H1 (cell line): ENCODE measurements at regions not wholly inside any gene's neighbourhood (a gene's known extent, or its start where the extent isn't known, plus 50 kb on each side); places are given as distances from the start of the nearest gene placed in this dataset.

ENCODE experiments used
- CTCF ChIA-PET: fragments of 300-600 bp; sonication (Branson Sonifier 250); formaldehyde crosslinking; loops from one replicate; lab custom pipeline; 2021; ENCODE audit not compliant: partially characterized antibody; lab: Charles Lee
- POLR2A ChIA-PET: fragments of 300-600 bp; sonication (Branson Sonifier 250); formaldehyde crosslinking; loops from one replicate; lab custom pipeline; 2021; ENCODE audit warnings: inconsistent platforms; ENCODE audit not compliant: partially characterized antibody; lab: Charles Lee
- DNase-seq, 2 experiments: peaks; one replicate each; pipeline versions ENCODE4 v3.0.0 to v3.0.0-alpha.2; 2010 to 2022; ENCODE audit warnings: low spot score in 2 of 2, low read depth in 1 of 2, mixed read lengths in 1 of 2
- FAIRE-seq: peaks from 2 replicates; lab custom pipeline; 2011; peaks lifted over from hg19 to GRCh38; lab: Jason Lieb, UNC
- H2AFZ ChIP-seq: 2 replicates; pipeline ENCODE4 v1.8.1; 2012; ENCODE audit warnings: low read length, inconsistent platforms
- H2AK5ac ChIP-seq: 2 replicates; pipeline ENCODE4 v1.6.1; 2013; ENCODE audit warnings: low read depth, low read length
- H2BK120ac ChIP-seq: replicated peaks from 2 replicates; pipeline ENCODE3; 2013; ENCODE audit warnings: low read depth, low read length, inconsistent platforms
- H2BK12ac ChIP-seq: 2 replicates; pipeline ENCODE4 v1.6.1; 2013; ENCODE audit warnings: low read depth, low read length
- H2BK15ac ChIP-seq: 2 replicates; pipeline ENCODE4 v1.6.1; 2013; ENCODE audit warnings: low read length
- H2BK20ac ChIP-seq: 2 replicates; pipeline ENCODE4 v1.6.1; 2013; ENCODE audit warnings: low read length
- H2BK5ac ChIP-seq: 2 replicates; pipeline ENCODE4 v1.6.1; 2013; ENCODE audit warnings: low read depth, low read length
- H3K14ac ChIP-seq: 2 replicates; pipeline ENCODE4 v1.6.1; 2013; ENCODE audit warnings: inconsistent platforms; ENCODE audit not compliant: insufficient read length
- H3K18ac ChIP-seq: 2 replicates; pipeline ENCODE4 v1.6.1; 2013; ENCODE audit warnings: low read length; ENCODE audit errors: extremely low read depth
- H3K23ac ChIP-seq: 2 replicates; pipeline ENCODE4 v1.6.1; 2013; ENCODE audit warnings: inconsistent platforms; ENCODE audit not compliant: insufficient read length
- H3K23me2 ChIP-seq: 2 replicates; pipeline ENCODE4 v1.6.1; 2013; ENCODE audit warnings: low read depth, low read length
- H3K27ac ChIP-seq: 2 replicates; pipeline ENCODE4 v1.6.1; 2011; ENCODE audit warnings: low read depth, low read length, inconsistent platforms
- H3K27me3 ChIP-seq, 4 experiments: replicated peaks in 1 of 4; 1 replicate in 1 of 4; 2 replicates in 3 of 4; pipeline versions ENCODE4 v1.6.1 to v1.8.1; 2011 to 2013; ENCODE audit warnings: low read length in 3 of 4, mild to moderate bottlenecking in 3 of 4, inconsistent platforms in 2 of 4, mixed read lengths in 2 of 4, moderate library complexity in 1 of 4; ENCODE audit not compliant: control insufficient read depth in 3 of 4, insufficient read depth in 3 of 4; ENCODE audit errors: extremely low read depth in 1 of 4
- H3K36me3 ChIP-seq, 4 experiments: 2 replicates each; pipeline versions ENCODE4 v1.6.1 to v1.8.1; 2011 to 2013; ENCODE audit warnings: mild to moderate bottlenecking in 4 of 4, low read length in 3 of 4, moderate library complexity in 2 of 4, control low read depth in 1 of 4, inconsistent platforms in 1 of 4; ENCODE audit not compliant: insufficient read depth in 4 of 4, control insufficient read depth in 2 of 4
- H3K4ac ChIP-seq: replicated peaks from 2 replicates; pipeline ENCODE3; 2013; ENCODE audit warnings: low read length, low read depth, mixed read lengths, inconsistent platforms; ENCODE audit not compliant: insufficient read length
- H3K4me1 ChIP-seq, 4 experiments: replicated peaks in 1 of 4; 1 replicate in 1 of 4; 2 replicates in 3 of 4; pipeline versions ENCODE4 v1.6.1 to v1.8.1; 2011 to 2013; ENCODE audit warnings: low read length in 3 of 4, inconsistent platforms in 2 of 4, mixed read lengths in 1 of 4; ENCODE audit not compliant: insufficient read depth in 4 of 4, control insufficient read depth in 3 of 4
- H3K4me2 ChIP-seq, 2 experiments: 2 replicates each; pipeline versions ENCODE4 v1.6.1 to v1.8.1; 2011 to 2013; ENCODE audit warnings: low read depth in 2 of 2, low read length in 2 of 2, control low read depth in 1 of 2, inconsistent platforms in 1 of 2, mild to moderate bottlenecking in 1 of 2; ENCODE audit not compliant: insufficient read depth in 1 of 2
- H3K4me3 ChIP-seq, 4 experiments: fragments of 200-600, 300-600 bp in 1 of 4; sonication (generic), shearing (Covaris generic), sonication (Bioruptor Twin) in 1 of 4; 2 replicates each; pipeline versions ENCODE4 v1.5.1 to v1.8.1; 2011 to 2016; ENCODE audit warnings: low read length in 4 of 4, low read depth in 3 of 4, control low read depth in 2 of 4, inconsistent platforms in 2 of 4, mild to moderate bottlenecking in 2 of 4, mixed read lengths in 1 of 4, moderate library complexity in 1 of 4; ENCODE audit not compliant: insufficient read depth in 2 of 4; ENCODE audit errors: extremely low read depth in 1 of 4
- H3K56ac ChIP-seq: replicated peaks from 2 replicates; pipeline ENCODE3; 2013; ENCODE audit warnings: low read depth, mild to moderate bottlenecking, mixed read lengths, low read length, inconsistent platforms; ENCODE audit not compliant: insufficient read length
- H3K79me1 ChIP-seq: 2 replicates; pipeline ENCODE4 v1.6.1; 2013; ENCODE audit warnings: low read depth, low read length, control low read depth
- H3K79me2 ChIP-seq, 2 experiments: 2 replicates each; pipeline versions ENCODE4 v1.6.1 to v1.8.1; 2012 to 2013; ENCODE audit warnings: low read length in 2 of 2, mild to moderate bottlenecking in 2 of 2, inconsistent platforms in 1 of 2; ENCODE audit not compliant: insufficient read depth in 2 of 2, control insufficient read depth in 1 of 2
- H3K9ac ChIP-seq, 4 experiments: replicated peaks in 1 of 4; 1 replicate in 1 of 4; 2 replicates in 3 of 4; pipeline versions ENCODE4 v1.6.1 to v1.8.1; 2011 to 2013; ENCODE audit warnings: low read depth in 3 of 4, low read length in 3 of 4, control low read depth in 2 of 4, mild to moderate bottlenecking in 2 of 4, moderate library complexity in 2 of 4, inconsistent platforms in 1 of 4; ENCODE audit errors: extremely low read depth in 1 of 4
- H3K9me3 ChIP-seq, 2 experiments: 2 replicates each; pipeline versions ENCODE4 v1.6.1 to v1.8.1; 2012 to 2013; ENCODE audit warnings: mild to moderate bottlenecking in 2 of 2, moderate library complexity in 2 of 2, control low read depth in 1 of 2, inconsistent platforms in 1 of 2, low read depth in 1 of 2, low read length in 1 of 2, mixed read lengths in 1 of 2; ENCODE audit not compliant: insufficient read depth in 2 of 2
- H4K20me1 ChIP-seq, 2 experiments: replicated peaks in 1 of 2; 2 replicates each; pipeline versions ENCODE3 to v1.8.1; 2011 to 2013; ENCODE audit warnings: inconsistent platforms in 2 of 2, low read length in 2 of 2, mild to moderate bottlenecking in 1 of 2; ENCODE audit not compliant: insufficient read depth in 2 of 2, control insufficient read depth in 1 of 2
- H4K5ac ChIP-seq: 2 replicates; pipeline ENCODE4 v1.6.1; 2013; ENCODE audit warnings: low read length, low read depth, mixed read lengths, inconsistent platforms; ENCODE audit not compliant: insufficient read length
- H4K8ac ChIP-seq: 2 replicates; pipeline ENCODE4 v1.8.0; 2013; ENCODE audit warnings: mild to moderate bottlenecking, moderate library complexity, low read length, inconsistent platforms; ENCODE audit not compliant: insufficient read depth; ENCODE audit errors: extremely low read depth
- H4K91ac ChIP-seq: replicated peaks from 2 replicates; pipeline ENCODE3; 2013; ENCODE audit warnings: low read length, mixed read lengths, inconsistent platforms; ENCODE audit not compliant: insufficient read length
- ATF2 ChIP-seq: IDR thresholded peaks from 2 replicates; pipeline ENCODE4 v1.6.1; 2012; ENCODE audit warnings: low read length, inconsistent platforms
- CTCF ChIP-seq, 3 experiments: IDR thresholded peaks; 1 replicate in 2 of 3; 2 replicates in 1 of 3; pipeline versions ENCODE4 v1.5.1 to v1.6.1; 2011; ENCODE audit warnings: low read length in 3 of 3, mild to moderate bottlenecking in 3 of 3, inconsistent platforms in 2 of 3, low read depth in 1 of 3, moderate library complexity in 1 of 3; ENCODE audit not compliant: insufficient read depth in 1 of 3; ENCODE audit errors: control extremely low read depth in 1 of 3
- HDAC6 ChIP-seq: IDR thresholded peaks from one replicate; pipeline ENCODE4 v1.7.1; 2012; ENCODE audit warnings: low read depth, mild to moderate bottlenecking, inconsistent platforms, low read length, moderate library complexity
- RNF2 ChIP-seq: fragments of 200-900, 300-1000 bp; sonication (generic); IDR thresholded peaks from 2 replicates; pipeline ENCODE4 v1.7.1; 2016; ENCODE audit warnings: borderline replicate concordance, low read depth, mild to moderate bottlenecking, antibody characterized with exemption, low read length; ENCODE audit not compliant: poor library complexity, severe bottlenecking; ENCODE audit errors: missing control alignments
- RXRA ChIP-seq: IDR thresholded peaks from 2 replicates; pipeline ENCODE4 v1.6.1; 2011; ENCODE audit warnings: low read depth, mild to moderate bottlenecking, low read length, moderate library complexity; ENCODE audit not compliant: insufficient read depth
- SIN3A ChIP-seq, 2 experiments: IDR thresholded peaks in 1 of 2; conservative IDR thresholded peaks in 1 of 2; 2 replicates each; pipeline ENCODE4 v1.6.1; 2011 to 2012; ENCODE audit warnings: low read length in 2 of 2, improper control_type of control experiment in 1 of 2, low read depth in 1 of 2, mild to moderate bottlenecking in 1 of 2
- WGBS, 2 experiments: shearing (Covaris generic) in 1 of 2; methylation state at CpG; one replicate each; pipeline versions ENCODE4 v1.1.6 to v1.1.7; 2013 to 2015; ENCODE audit warnings: low lambda C conversion rate in 2 of 2, mixed read lengths in 2 of 2, inconsistent platforms in 1 of 2, low coverage in 1 of 2, missing lambda C conversion rate in 1 of 2; ENCODE audit not compliant: insufficient replicate concordance in 2 of 2, insufficient coverage in 1 of 2, insufficient read length in 1 of 2; ENCODE audit errors: extremely low coverage in 1 of 2, missing lambda C conversion rate in 1 of 2; 5-methylcytosine and 5-hydroxymethylcytosine counted together
- TF ChIP-seq, protein P1 (sequence below): IDR thresholded peaks from 2 replicates; pipeline ENCODE4 v1.6.1; 2012; ENCODE audit warnings: inconsistent platforms

- no peaks in the 10 kb centered on the region for H3K79me1 ChIP-seq
- no peak overlapping the region for H3K4me2 ChIP-seq
- H2AFZ ChIP-seq: no peak overlapping the region
- H3K14ac ChIP-seq: no peak overlapping the region
- 45% methylated on average over 5 of the region's 5 CpGs; no CpG with 5 or more reads in 1 of the 2 experiments for WGBS, 2 experiments
- no peaks in the 10 kb centered on the region for H3K23me2 ChIP-seq
- H3K27ac ChIP-seq: no peak overlapping the region
- H3K18ac ChIP-seq: no peak overlapping the region
- DNase-seq (no peak), FAIRE-seq (peak; percentile 65)
- H2BK15ac ChIP-seq: no peak overlapping the region
- no peak overlapping the region for H3K9ac ChIP-seq
- no peak overlapping the region for H2BK5ac ChIP-seq
- H3K23ac ChIP-seq: no peak overlapping the region
- H3K4me1 ChIP-seq: no peaks in the 10 kb centered on the region
- H3K27me3 ChIP-seq: no peaks in the 10 kb centered on the region
- H4K5ac ChIP-seq: no peak overlapping the region
- H4K20me1 ChIP-seq: no peaks in the 10 kb centered on the region
- no peak overlapping the region for H3K56ac ChIP-seq
- H4K91ac ChIP-seq: no peak overlapping the region
- H2BK20ac ChIP-seq: no peak overlapping the region
- no peak overlapping the region for H2BK120ac ChIP-seq
- no peak overlapping the region for H3K4ac ChIP-seq
- ChIA-PET CTCF (interaction anchor here (0.6 to 5.1 kb wide), 21 partner anchors 8 to 1166 kb away, joined by 3 to 37 read pairs (median 4); partner anchors contain the start of gene ITGA8), POLR2A (no interaction called here)
- no peak overlapping the region for H4K8ac ChIP-seq
- H3K79me2 ChIP-seq: no peaks in the 10 kb centered on the region
- no peaks in the 10 kb centered on the region for H3K36me3 ChIP-seq
- H2BK12ac ChIP-seq: no peak overlapping the region
- H3K4me3 ChIP-seq: no peak overlapping the region
- no peaks in the 10 kb centered on the region for H3K9me3 ChIP-seq
- H2AK5ac ChIP-seq: no peak overlapping the region
- TF ChIP-seq RXRA (no peak), SIN3A (conservative IDR thresholded peaks at IDR 0.05 in 1 of 2, IDR thresholded peaks at IDR 0.05 in 1 of 2; ENCODE audit: low read depth in 1 of 2, low read length in 2 of 2) (no peak), CTCF (IDR thresholded peaks at IDR 0.05; ENCODE audit: control extremely low read depth in 1 of 3, insufficient read depth in 1 of 3, low read depth in 1 of 3, low read length in 3 of 3) (peak in 2 of 3 experiments; percentile 57 to 58; a peak in 2 of 4 replicates), HDAC6 (no peak), ATF2 (no peak), RNF2 (no peak)
- TF ChIP-seq, protein P1, sequence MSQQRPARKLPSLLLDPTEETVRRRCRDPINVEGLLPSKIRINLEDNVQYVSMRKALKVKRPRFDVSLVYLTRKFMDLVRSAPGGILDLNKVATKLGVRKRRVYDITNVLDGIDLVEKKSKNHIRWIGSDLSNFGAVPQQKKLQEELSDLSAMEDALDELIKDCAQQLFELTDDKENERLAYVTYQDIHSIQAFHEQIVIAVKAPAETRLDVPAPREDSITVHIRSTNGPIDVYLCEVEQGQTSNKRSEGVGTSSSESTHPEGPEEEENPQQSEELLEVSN: no peak
Observed at GRCh38 chr10:15427843-15428414, 56.8 kb upstream of the FAM171A1 start.
